Right lobe of liver (tissue), 6 donors: ENCODE measurements at regions not wholly inside any gene's neighbourhood (a gene's known extent, or its start where the extent isn't known, plus 50 kb on each side); places are given as distances from the start of the nearest gene placed in this dataset.

ENCODE experiments used
- ATAC-seq, 4 donors: fragments of 200-7000 bp; cut with Tn5 transposase; one replicate each; pipeline ENCODE4 v1.9.1; 2020; ENCODE audit warnings: mild to moderate bottlenecking in 4 of 4, moderate library complexity in 4 of 4
- DNase-seq, 3 donors: peaks; one replicate each; pipeline ENCODE4 v3.0.0-alpha.2; 2020
- H3K27ac ChIP-seq, 3 donors: fragments of 200-600 bp; one replicate each; pipeline ENCODE4 v1.8.0; 2022
- H3K27me3 ChIP-seq, 2 donors: fragments of 200-600 bp; one replicate each; pipeline ENCODE4 v1.8.0; 2022
- H3K36me3 ChIP-seq, 4 donors: fragments of 200-600 bp; sonication (generic) in 1 of 4; one replicate each; pipeline versions ENCODE4 v1.5.1 to v1.8.0; 2017 to 2022; ENCODE audit warnings: control low read depth in 1 of 4
- H3K4me1 ChIP-seq, 4 donors: fragments of 200-600 bp; sonication (generic) in 1 of 4; one replicate each; pipeline versions ENCODE4 v1.5.1 to v1.8.0; 2017 to 2022; ENCODE audit warnings: control low read depth in 1 of 4
- H3K4me3 ChIP-seq, 3 donors: fragments of 200-600 bp; one replicate each; pipeline ENCODE4 v1.8.0; 2022
- H3K9me3 ChIP-seq, 4 donors: fragments of 200-600 bp; sonication (generic) in 1 of 4; one replicate each; pipeline versions ENCODE4 v1.5.1 to v1.8.0; 2017 to 2022; ENCODE audit warnings: control low read depth in 1 of 4
- POLR2A ChIP-seq: fragments of 450-650 bp; IDR thresholded peaks from one replicate; pipeline ENCODE4 v1.6.1; 2017; ENCODE audit warnings: antibody characterized with exemption, mild to moderate bottlenecking
- WGBS: methylation state at CpG from one replicate; pipeline ENCODE4 v1.1.6; 2018; ENCODE audit warnings: low coverage, low lambda C conversion rate; ENCODE audit not compliant: insufficient coverage; ENCODE audit errors: missing lambda C conversion rate; 5-methylcytosine and 5-hydroxymethylcytosine counted together
- intact Hi-C, 2 donors: fragments of 100-400 bp; cut with DNase I; formaldehyde crosslinking; loops; one replicate each; pipeline versions ENCODE4 v1.11.2 to v1.14.1; 2022
- TF ChIP-seq, protein P1 (sequence below), 4 donors: fragments of 200-600 bp in 3 of 4; fragments of 450-650 bp in 1 of 4; IDR thresholded peaks; one replicate each; pipeline versions ENCODE4 v1.5.1 to v1.8.0; 2016 to 2022; ENCODE audit warnings: antibody characterized with exemption in 4 of 4, mild to moderate bottlenecking in 2 of 4
- donor health status: DM: no; HTN: yes; CAD: no.
- donor health status: DM: no; HTN: no; CAD: no.
- donor health status: DM: no; HTN: no; CAD: no.
- donor health status: DM: no; HTN: yes; CAD: no.
- donor health status: DM: no; HTN: yes; CAD: no.

DNA sequence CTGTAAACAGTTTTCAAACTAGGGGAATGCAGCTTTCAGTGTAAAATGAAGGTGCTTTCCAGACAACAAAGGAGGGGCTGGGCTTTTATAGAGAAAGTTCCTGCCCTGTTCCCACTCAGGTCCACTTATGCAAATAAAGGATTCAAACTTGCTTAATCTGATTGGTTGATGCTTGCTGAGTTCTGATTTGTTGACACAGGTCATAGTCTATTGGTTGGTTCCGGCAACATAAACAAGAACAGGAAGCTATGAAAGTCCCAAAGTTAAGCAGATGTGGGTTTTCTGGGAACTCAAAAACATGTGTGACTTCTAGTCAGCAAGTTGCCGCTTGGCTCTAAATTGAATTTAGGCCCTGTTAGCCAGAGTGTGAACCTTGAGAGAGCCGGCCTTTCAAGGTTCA lies 194.2 kb upstream of the SVIL start:
- Histone ChIP-seq H3K27ac (no peak overlapping the region), H3K9me3 (no peaks in the 10 kb centered on the region), H3K4me3 (no peak overlapping the region), H3K36me3 (no peaks in the 10 kb centered on the region), H3K4me1 (peaks cover 0 to 23% (median 6%) of the 10 kb centered on the region in 4 donors), H3K27me3 (no peaks in the 10 kb centered on the region)
- DNase-seq = no peak
- no peak for TF ChIP-seq POLR2A
- TF ChIP-seq, protein P1, sequence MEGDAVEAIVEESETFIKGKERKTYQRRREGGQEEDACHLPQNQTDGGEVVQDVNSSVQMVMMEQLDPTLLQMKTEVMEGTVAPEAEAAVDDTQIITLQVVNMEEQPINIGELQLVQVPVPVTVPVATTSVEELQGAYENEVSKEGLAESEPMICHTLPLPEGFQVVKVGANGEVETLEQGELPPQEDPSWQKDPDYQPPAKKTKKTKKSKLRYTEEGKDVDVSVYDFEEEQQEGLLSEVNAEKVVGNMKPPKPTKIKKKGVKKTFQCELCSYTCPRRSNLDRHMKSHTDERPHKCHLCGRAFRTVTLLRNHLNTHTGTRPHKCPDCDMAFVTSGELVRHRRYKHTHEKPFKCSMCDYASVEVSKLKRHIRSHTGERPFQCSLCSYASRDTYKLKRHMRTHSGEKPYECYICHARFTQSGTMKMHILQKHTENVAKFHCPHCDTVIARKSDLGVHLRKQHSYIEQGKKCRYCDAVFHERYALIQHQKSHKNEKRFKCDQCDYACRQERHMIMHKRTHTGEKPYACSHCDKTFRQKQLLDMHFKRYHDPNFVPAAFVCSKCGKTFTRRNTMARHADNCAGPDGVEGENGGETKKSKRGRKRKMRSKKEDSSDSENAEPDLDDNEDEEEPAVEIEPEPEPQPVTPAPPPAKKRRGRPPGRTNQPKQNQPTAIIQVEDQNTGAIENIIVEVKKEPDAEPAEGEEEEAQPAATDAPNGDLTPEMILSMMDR (IDR thresholded peaks at IDR 0.05) = no peak
- intact Hi-C loops = no loop called here
- 60% methylated on average over 3 of the region's 3 CpGs for WGBS
- ATAC-seq = peak in 1 of 4 donors; percentile 61

- no peaks in the 10 kb centered on the region for H3K9me3 ChIP-seq
- WGBS = 75% methylated on average over 4 of the region's 4 CpGs
- TF ChIP-seq, protein P1 (IDR thresholded peaks at IDR 0.05) = no peak
- TF ChIP-seq POLR2A = no peak
- no peaks in the 10 kb centered on the region for H3K36me3 ChIP-seq
- intact Hi-C loops = no loop called here
- H3K4me1 ChIP-seq = peaks cover 0 to 23% (median 6%) of the 10 kb centered on the region in 4 donors
- H3K27me3 ChIP-seq = no peaks in the 10 kb centered on the region
- DNase-seq (no peak), ATAC-seq (no peak)
- no peak overlapping the region for H3K27ac ChIP-seq
- no peak overlapping the region for H3K4me3 ChIP-seq
Observed at GRCh38 chr10:29828440-29828894, 193.7 kb upstream of the SVIL start.

- ATAC-seq (no peak), DNase-seq (no peak)
- H3K4me1 ChIP-seq = peaks cover 0 to 23% (median 6%) of the 10 kb centered on the region in 4 donors
- WGBS = 100% methylated on average over 2 of the region's 7 CpGs
- H3K4me3 ChIP-seq = no peak overlapping the region
- no peaks in the 10 kb centered on the region for H3K27me3 ChIP-seq
- no peak overlapping the region for H3K27ac ChIP-seq
- TF ChIP-seq POLR2A = no peak
- TF ChIP-seq, protein P1 (IDR thresholded peaks at IDR 0.05) = no peak
- intact Hi-C loops = no loop called here
- no peaks in the 10 kb centered on the region for H3K36me3 ChIP-seq
- no peaks in the 10 kb centered on the region for H3K9me3 ChIP-seq
Observed at GRCh38 chr10:29827512-29827911, 192.7 kb upstream of the SVIL start.

GRCh38 chr10:29826801-29827450 lies 192.2 kb upstream of the SVIL start:
- intact Hi-C loops = no loop called here
- Histone ChIP-seq H3K27ac (no peak overlapping the region), H3K27me3 (no peaks in the 10 kb centered on the region), H3K9me3 (no peaks in the 10 kb centered on the region), H3K4me1 (peaks cover 0 to 23% (median 6%) of the 10 kb centered on the region in 4 donors), H3K4me3 (no peak overlapping the region), H3K36me3 (no peaks in the 10 kb centered on the region)
- TF ChIP-seq, protein P1 (IDR thresholded peaks at IDR 0.05) = no peak
- TF ChIP-seq POLR2A = no peak
- ATAC-seq (no peak), DNase-seq (no peak)
- 41% methylated on average over 4 of the region's 5 CpGs for WGBS
